ENCODE measurements at regions not wholly inside any gene's neighbourhood (a gene's known extent, or its start where the extent isn't known, plus 50 kb on each side); places are given as distances from the start of the nearest gene placed in this dataset.

DNA sequence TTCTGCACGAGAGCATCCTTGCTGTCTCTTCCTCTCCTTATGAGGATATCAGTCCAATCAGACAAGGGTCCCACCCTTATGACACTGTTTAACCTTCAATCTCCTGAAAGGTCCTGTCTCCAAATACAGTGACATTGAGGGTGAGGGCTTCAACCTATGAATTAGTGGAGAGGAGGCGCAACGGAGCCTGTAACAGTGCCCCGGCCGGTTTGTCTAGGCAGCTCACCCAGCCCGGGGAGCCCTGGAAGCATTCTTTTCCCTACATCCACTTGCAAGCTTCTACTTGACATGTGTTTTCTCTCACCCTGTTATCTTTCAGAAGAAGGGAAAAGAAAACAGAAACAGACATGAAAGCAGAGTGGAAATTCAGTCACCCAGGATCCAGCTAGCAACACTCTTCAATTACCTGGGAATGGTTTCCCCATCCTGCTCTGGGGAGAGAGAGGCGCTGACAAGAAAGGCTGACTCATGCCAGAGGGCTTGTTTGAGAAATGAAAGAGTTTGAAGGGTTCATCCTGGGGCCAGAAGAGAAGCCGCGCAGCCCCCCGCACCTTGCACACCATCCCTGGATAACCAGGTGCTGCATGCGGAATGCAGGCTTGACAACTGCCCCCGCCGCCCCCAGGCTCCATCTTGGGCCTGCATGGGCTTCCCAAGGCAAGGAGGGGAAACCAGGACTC lies 394.9 kb downstream of the NPHP4 start:
- no peak for DNase-seq
- Histone ChIP-seq H3K4me1 (ENCODE audit: control extremely low read depth in 1 of 4, control insufficient read depth in 4 of 4, insufficient read depth in 4 of 4, low read length in 3 of 4) (no peaks in the 10 kb centered on the region), H3K36me3 (ENCODE audit: control insufficient read depth in 4 of 4, insufficient read depth in 4 of 4, low read length in 3 of 4) (no peaks in the 10 kb centered on the region), H3K27me3 (replicated peaks in 2 of 5; ENCODE audit: control insufficient read depth in 4 of 5, insufficient read depth in 5 of 5, low read length in 4 of 5) (peaks cover 0 to 16% (median 0%) of the 10 kb centered on the region in 5 experiments), H3K27ac (ENCODE audit: insufficient read depth in 1 of 2, low read depth in 1 of 2, low read length in 2 of 2, poor library complexity in 1 of 2, severe bottlenecking in 2 of 2) (no peak overlapping the region), H3K4me3 (ENCODE audit: control insufficient read depth in 1 of 7, extremely low read depth in 1 of 7, insufficient read depth in 4 of 7, low read depth in 2 of 7, low read length in 6 of 7) (no peak overlapping the region), H3K9me3 (ENCODE audit: control extremely low read depth in 1 of 5, control insufficient read depth in 4 of 5, insufficient read depth in 2 of 5, low read depth in 1 of 5, low read length in 4 of 5) (peaks cover 0 to under 1% (median 0%) of the 10 kb centered on the region in 5 experiments)
- ChIA-PET CTCF (interaction anchor here (1.0 to 4.1 kb wide), 2 partner anchors 20 to 87 kb away, joined by 4 to 19 read pairs; no protein-coding TSS in a partner anchor), POLR2A (no interaction called here)
- WGBS (ENCODE audit: insufficient coverage) = 98% methylated on average over 10 of the region's 13 CpGs

DNA sequence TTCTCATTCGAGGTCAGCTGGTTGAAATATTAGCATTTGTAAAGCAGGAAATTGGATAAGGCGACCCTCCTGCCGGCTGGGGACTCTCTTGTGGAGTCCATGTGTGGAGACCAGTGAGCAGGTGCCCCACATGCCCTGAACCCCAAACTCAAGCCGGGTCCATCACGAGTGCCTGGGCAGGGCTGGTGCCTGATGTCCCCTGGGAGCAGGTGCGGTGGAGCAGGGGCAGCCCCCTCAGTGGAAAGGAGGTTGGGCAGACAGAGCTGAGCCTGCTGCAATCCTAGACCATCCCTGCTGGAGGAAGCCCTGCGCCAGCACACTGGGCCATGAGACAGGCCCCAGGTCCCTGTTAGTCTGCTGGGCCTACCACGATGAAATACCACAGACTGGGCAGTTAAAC lies 395.6 kb downstream of the NPHP4 start:
- ChIA-PET CTCF (interaction anchor here (4.1 kb wide), 1 partner anchor 86 kb away, joined by 19 read pairs; no protein-coding TSS in a partner anchor), POLR2A (no interaction called here)
- DNase-seq = no peak
- WGBS (ENCODE audit: insufficient coverage) = 87% methylated on average over 8 of the region's 8 CpGs
- H3K27me3 ChIP-seq (replicated peaks in 2 of 5; ENCODE audit: control insufficient read depth in 4 of 5, insufficient read depth in 5 of 5, low read length in 4 of 5) = peaks cover 0 to 16% (median 0%) of the 10 kb centered on the region in 5 experiments
- H3K9me3 ChIP-seq (ENCODE audit: control extremely low read depth in 1 of 5, control insufficient read depth in 4 of 5, insufficient read depth in 2 of 5, low read depth in 1 of 5, low read length in 4 of 5) = peaks cover 0 to 4% (median 0%) of the 10 kb centered on the region in 5 experiments
- no peaks in the 10 kb centered on the region for H3K4me1 ChIP-seq (ENCODE audit: control extremely low read depth in 1 of 4, control insufficient read depth in 4 of 4, insufficient read depth in 4 of 4, low read length in 3 of 4)
- no peak overlapping the region for H3K27ac ChIP-seq (ENCODE audit: insufficient read depth in 1 of 2, low read depth in 1 of 2, low read length in 2 of 2, poor library complexity in 1 of 2, severe bottlenecking in 2 of 2)
- H3K4me3 ChIP-seq (ENCODE audit: control insufficient read depth in 1 of 7, extremely low read depth in 1 of 7, insufficient read depth in 4 of 7, low read depth in 2 of 7, low read length in 6 of 7) = no peak overlapping the region
- no peaks in the 10 kb centered on the region for H3K36me3 ChIP-seq (ENCODE audit: control insufficient read depth in 4 of 4, insufficient read depth in 4 of 4, low read length in 3 of 4)

DNA sequence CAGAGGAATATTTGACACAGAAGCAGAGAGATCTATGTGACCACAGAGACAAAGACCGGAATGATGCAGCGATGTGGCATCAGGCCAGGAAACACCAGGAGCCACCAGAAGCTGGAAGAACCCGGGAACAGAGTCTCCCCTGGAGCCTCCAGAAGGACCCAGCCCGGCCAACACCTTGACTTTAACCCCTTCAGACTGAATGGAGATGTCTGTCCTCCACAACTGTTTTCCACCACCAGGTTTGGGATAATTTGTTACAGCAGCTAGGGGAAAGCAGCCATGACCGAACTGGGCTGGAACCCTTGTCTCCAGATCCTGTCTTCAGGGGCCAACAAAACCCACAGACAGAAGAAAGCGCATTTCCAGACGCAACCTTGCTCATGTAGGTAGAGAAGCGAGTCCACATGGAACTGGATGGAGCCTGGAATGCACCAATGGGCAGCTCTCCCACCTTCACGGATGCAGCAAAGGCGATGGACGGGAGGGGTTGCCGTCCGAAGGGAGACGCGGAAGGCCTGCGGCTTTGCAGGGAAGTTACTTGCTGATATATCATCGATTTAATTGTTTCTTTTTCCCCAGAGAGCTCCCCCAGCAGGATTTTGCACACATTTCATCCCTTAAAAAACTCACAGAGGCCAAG lies 396.6 kb downstream of the NPHP4 start:
- H3K27ac ChIP-seq (ENCODE audit: insufficient read depth in 1 of 2, low read depth in 1 of 2, low read length in 2 of 2, poor library complexity in 1 of 2, severe bottlenecking in 2 of 2) = no peak overlapping the region
- CTCF ChIA-PET = interaction anchor here (0.6 to 1.7 kb wide), 3 partner anchors 81 to 944 kb away, joined by 3 to 6 read pairs (median 3); no protein-coding TSS in a partner anchor
- H3K36me3 ChIP-seq (ENCODE audit: control insufficient read depth in 4 of 4, insufficient read depth in 4 of 4, low read length in 3 of 4) = no peaks in the 10 kb centered on the region
- no peak for DNase-seq
- peaks cover 0 to 7% (median 4%) of the 10 kb centered on the region in 5 experiments for H3K9me3 ChIP-seq (ENCODE audit: control extremely low read depth in 1 of 5, control insufficient read depth in 4 of 5, insufficient read depth in 2 of 5, low read depth in 1 of 5, low read length in 4 of 5)
- H3K4me3 ChIP-seq (ENCODE audit: control insufficient read depth in 1 of 7, extremely low read depth in 1 of 7, insufficient read depth in 4 of 7, low read depth in 2 of 7, low read length in 6 of 7) = no peak overlapping the region
- WGBS (ENCODE audit: insufficient coverage) = 97% methylated on average over 9 of the region's 17 CpGs
- H3K4me1 ChIP-seq (ENCODE audit: control extremely low read depth in 1 of 4, control insufficient read depth in 4 of 4, insufficient read depth in 4 of 4, low read length in 3 of 4) = no peaks in the 10 kb centered on the region
- POLR2A ChIA-PET = no interaction called here
- peaks cover 0 to 13% (median 0%) of the 10 kb centered on the region in 5 experiments for H3K27me3 ChIP-seq (replicated peaks in 2 of 5; ENCODE audit: control insufficient read depth in 4 of 5, insufficient read depth in 5 of 5, low read length in 4 of 5)

DNA sequence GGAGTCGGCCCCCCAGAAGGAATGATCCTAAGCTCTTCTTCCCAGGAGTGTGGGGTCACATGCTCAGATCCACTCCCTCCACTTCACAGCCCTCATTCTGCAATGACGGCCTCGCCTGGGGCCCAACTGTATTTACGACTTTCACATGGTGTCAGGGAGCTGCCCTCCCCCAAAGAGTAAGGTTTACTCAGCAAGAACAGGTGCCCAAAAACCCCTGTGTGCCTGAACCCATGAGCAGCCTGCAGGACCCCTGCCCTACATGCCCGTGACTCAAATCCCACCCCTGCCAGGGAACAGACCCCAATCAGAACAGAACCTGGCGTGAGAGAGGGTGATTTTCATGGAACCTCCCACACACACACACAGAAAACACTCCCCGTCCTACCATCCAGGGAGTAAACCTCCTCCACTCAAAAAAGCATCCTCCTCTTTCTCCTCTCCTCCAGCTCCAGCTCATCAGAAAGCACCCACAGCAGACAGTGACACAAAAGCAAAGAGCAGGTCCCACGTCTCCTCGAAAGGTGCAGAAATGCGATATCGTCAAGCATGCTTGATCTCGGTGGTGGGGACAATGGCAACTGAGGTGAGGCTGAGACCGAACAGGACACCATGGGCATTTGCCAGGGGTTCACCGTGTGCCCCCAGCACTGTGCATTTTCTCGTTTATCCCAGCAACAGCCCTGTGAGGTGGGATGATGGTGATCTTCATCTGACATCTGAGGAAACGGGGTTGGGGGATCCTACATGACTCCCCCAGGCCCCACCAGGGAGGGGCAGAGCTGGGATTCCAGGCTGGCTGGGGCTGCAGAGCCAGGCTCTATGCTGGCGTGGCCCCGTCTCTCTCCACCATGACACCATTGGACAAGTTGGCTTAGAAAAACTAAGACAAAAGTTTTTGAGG lies 397.9 kb downstream of the NPHP4 start:
- POLR2A ChIA-PET = no interaction called here
- no peaks in the 10 kb centered on the region for H3K4me1 ChIP-seq (ENCODE audit: control extremely low read depth in 1 of 4, control insufficient read depth in 4 of 4, insufficient read depth in 4 of 4, low read length in 3 of 4)
- no peak for DNase-seq
- H3K36me3 ChIP-seq (ENCODE audit: control insufficient read depth in 4 of 4, insufficient read depth in 4 of 4, low read length in 3 of 4) = no peaks in the 10 kb centered on the region
- WGBS (ENCODE audit: insufficient coverage) = 91% methylated on average over 15 of the region's 18 CpGs
- H3K4me3 ChIP-seq (ENCODE audit: control insufficient read depth in 1 of 7, extremely low read depth in 1 of 7, insufficient read depth in 4 of 7, low read depth in 2 of 7, low read length in 6 of 7) = no peak overlapping the region
- H3K27me3 ChIP-seq (replicated peaks in 2 of 5; ENCODE audit: control insufficient read depth in 4 of 5, insufficient read depth in 5 of 5, low read length in 4 of 5) = peaks cover 0 to 8% (median 0%) of the 10 kb centered on the region in 5 experiments
- CTCF ChIA-PET = interaction anchor here (1.1 to 1.7 kb wide), 2 partner anchors 84 kb away, joined by 3 to 6 read pairs; no protein-coding TSS in a partner anchor
- H3K9me3 ChIP-seq (ENCODE audit: control extremely low read depth in 1 of 5, control insufficient read depth in 4 of 5, insufficient read depth in 2 of 5, low read depth in 1 of 5, low read length in 4 of 5) = peaks cover 0 to 9% (median 7%) of the 10 kb centered on the region in 5 experiments
- no peak overlapping the region for H3K27ac ChIP-seq (ENCODE audit: insufficient read depth in 1 of 2, low read depth in 1 of 2, low read length in 2 of 2, poor library complexity in 1 of 2, severe bottlenecking in 2 of 2)

DNA sequence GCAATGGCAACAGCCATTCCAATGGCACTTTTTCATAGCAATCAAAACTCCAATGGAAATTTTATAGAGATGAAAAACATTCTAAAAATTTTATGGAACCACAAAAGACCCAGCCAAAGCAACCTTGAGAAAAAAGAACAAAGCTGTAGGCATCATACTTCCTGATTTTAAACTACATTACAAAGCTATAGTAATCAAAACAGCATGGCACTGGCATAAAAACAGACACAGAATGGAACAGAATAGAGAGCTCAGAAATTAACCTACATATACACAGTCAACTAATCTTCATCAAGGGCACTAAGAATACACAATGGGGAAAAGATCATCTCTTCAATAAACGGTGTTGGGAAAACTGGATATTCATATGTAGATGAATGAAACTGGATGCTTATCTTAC lies 401.5 kb downstream of the NPHP4 start:
- DNase-seq = no peak
- ChIA-PET POLR2A (no interaction called here), CTCF (interaction anchor here (0.6 kb wide), 1 partner anchor 155 kb away, joined by 4 read pairs; no protein-coding TSS in a partner anchor)
- peaks cover 0 to 4% (median 0%) of the 10 kb centered on the region in 4 experiments for H3K4me1 ChIP-seq (ENCODE audit: control extremely low read depth in 1 of 4, control insufficient read depth in 4 of 4, insufficient read depth in 4 of 4, low read length in 3 of 4)
- H3K9me3 ChIP-seq (ENCODE audit: control extremely low read depth in 1 of 5, control insufficient read depth in 4 of 5, insufficient read depth in 2 of 5, low read depth in 1 of 5, low read length in 4 of 5) = peaks cover 0 to 9% (median 7%) of the 10 kb centered on the region in 5 experiments
- H3K27me3 ChIP-seq (replicated peaks in 2 of 5; ENCODE audit: control insufficient read depth in 4 of 5, insufficient read depth in 5 of 5, low read length in 4 of 5) = peaks cover 0 to 8% (median 0%) of the 10 kb centered on the region in 5 experiments
- WGBS (ENCODE audit: insufficient coverage) = no CpG with 5 or more reads among the region's 1 CpG
- H3K36me3 ChIP-seq (ENCODE audit: control insufficient read depth in 4 of 4, insufficient read depth in 4 of 4, low read length in 3 of 4) = no peaks in the 10 kb centered on the region
- H3K4me3 ChIP-seq (ENCODE audit: control insufficient read depth in 1 of 7, extremely low read depth in 1 of 7, insufficient read depth in 4 of 7, low read depth in 2 of 7, low read length in 6 of 7) = no peak overlapping the region
- no peak overlapping the region for H3K27ac ChIP-seq (ENCODE audit: insufficient read depth in 1 of 2, low read depth in 1 of 2, low read length in 2 of 2, poor library complexity in 1 of 2, severe bottlenecking in 2 of 2)

DNA sequence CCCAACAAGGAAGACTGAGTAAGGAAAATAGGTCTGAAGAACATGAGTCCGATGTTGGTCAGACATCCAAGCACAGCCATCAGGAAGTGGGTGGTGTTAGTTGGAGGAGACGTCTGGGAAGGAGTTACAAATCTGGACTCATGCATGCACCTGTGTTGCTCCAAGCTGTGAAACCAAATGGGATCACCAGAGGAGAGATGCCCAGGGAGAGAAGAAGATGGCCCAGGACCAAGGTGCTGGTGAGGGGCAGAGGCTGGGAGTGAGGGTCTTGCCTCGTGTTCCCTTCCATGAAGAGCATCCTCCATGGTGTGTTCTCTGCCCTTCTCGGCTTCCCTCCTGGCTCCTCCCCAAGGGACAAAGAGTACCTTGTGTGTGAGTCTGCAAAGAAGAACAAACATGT lies 405.6 kb downstream of the NPHP4 start:
- POLR2A ChIA-PET = no interaction called here
- WGBS (ENCODE audit: insufficient coverage) = 98% methylated on average over 4 of the region's 4 CpGs

More for the DNA sequence above, 405.6 kb downstream of the NPHP4 start:
- Histone ChIP-seq H3K27ac (ENCODE audit: insufficient read depth in 1 of 2, low read depth in 1 of 2, low read length in 2 of 2, poor library complexity in 1 of 2, severe bottlenecking in 2 of 2) (no peak overlapping the region), H3K9me3 (ENCODE audit: control extremely low read depth in 1 of 5, control insufficient read depth in 4 of 5, insufficient read depth in 2 of 5, low read depth in 1 of 5, low read length in 4 of 5) (peaks cover 0 to 9% (median 2%) of the 10 kb centered on the region in 5 experiments), H3K36me3 (ENCODE audit: control insufficient read depth in 4 of 4, insufficient read depth in 4 of 4, low read length in 3 of 4) (no peaks in the 10 kb centered on the region), H3K27me3 (replicated peaks in 2 of 5; ENCODE audit: control insufficient read depth in 4 of 5, insufficient read depth in 5 of 5, low read length in 4 of 5) (peaks cover 0 to 1% (median 0%) of the 10 kb centered on the region in 5 experiments), H3K4me1 (ENCODE audit: control extremely low read depth in 1 of 4, control insufficient read depth in 4 of 4, insufficient read depth in 4 of 4, low read length in 3 of 4) (peaks cover 0 to 4% (median 0%) of the 10 kb centered on the region in 4 experiments), H3K4me3 (ENCODE audit: control insufficient read depth in 1 of 7, extremely low read depth in 1 of 7, insufficient read depth in 4 of 7, low read depth in 2 of 7, low read length in 6 of 7) (no peak overlapping the region)
- DNase-seq = no peak
- CTCF ChIA-PET = no interaction called here
